Tibial artery (tissue), 4 donors: ENCODE measurements at regions not wholly inside any gene's neighbourhood (a gene's known extent, or its start where the extent isn't known, plus 50 kb on each side); places are given as distances from the start of the nearest gene placed in this dataset.

ENCODE experiments used
- DNase-seq, 2 donors: peaks; one replicate each; pipeline ENCODE4 v3.0.0-alpha.2; 2019
- H3K27ac ChIP-seq, 2 donors: fragments of 200-600 bp; sonication (generic) in 1 of 2; 1 replicate in 1 of 2; 2 replicates in 1 of 2; pipeline ENCODE4 v1.5.1; 2018 to 2019; ENCODE audit warnings: mild to moderate bottlenecking in 1 of 2
- H3K27me3 ChIP-seq, 2 donors: fragments of 200-600 bp; sonication (generic) in 1 of 2; one replicate each; pipeline versions ENCODE4 v1.5.1 to v1.6.0; 2016 to 2019
- H3K36me3 ChIP-seq, 3 donors: fragments of 200-600 bp; sonication (generic) in 2 of 3; one replicate each; pipeline ENCODE4 v1.5.1; 2016 to 2019; ENCODE audit warnings: mild to moderate bottlenecking in 2 of 3
- H3K4me1 ChIP-seq, 4 donors: fragments of 200-600 bp; sonication (generic) in 2 of 4; 1 replicate in 3 of 4; 2 replicates in 1 of 4; pipeline ENCODE4 v1.5.1; 2016 to 2019
- H3K4me3 ChIP-seq, 2 donors: fragments of 200-600 bp; sonication (generic) in 1 of 2; 1 replicate in 1 of 2; 2 replicates in 1 of 2; pipeline ENCODE4 v1.5.1; 2018 to 2019; ENCODE audit warnings: mild to moderate bottlenecking in 2 of 2
- H3K9me3 ChIP-seq, 3 donors: fragments of 200-600 bp; sonication (generic) in 1 of 3; one replicate each; pipeline ENCODE4 v1.5.1; 2016 to 2019
- CTCF ChIP-seq, 2 experiments: fragments of 200-600 bp in 1 of 2; fragments of 450-650 bp in 1 of 2; IDR thresholded peaks; one replicate each; pipeline ENCODE4 v1.5.1; 2017 to 2019; ENCODE audit warnings: antibody characterized with exemption in 2 of 2, mild to moderate bottlenecking in 1 of 2, moderate library complexity in 1 of 2
- intact Hi-C: fragments of 100-400 bp; cut with DNase I; formaldehyde crosslinking; loops from one replicate; pipeline ENCODE4 v1.15.0; 2023; ENCODE audit warnings: low total_unique reads

GRCh38 chr13:22200440-22200839, 529.6 kb downstream of the FGF9 start:
- no peak for TF ChIP-seq CTCF (IDR thresholded peaks at IDR 0.05)
- no peak for DNase-seq

DNA sequence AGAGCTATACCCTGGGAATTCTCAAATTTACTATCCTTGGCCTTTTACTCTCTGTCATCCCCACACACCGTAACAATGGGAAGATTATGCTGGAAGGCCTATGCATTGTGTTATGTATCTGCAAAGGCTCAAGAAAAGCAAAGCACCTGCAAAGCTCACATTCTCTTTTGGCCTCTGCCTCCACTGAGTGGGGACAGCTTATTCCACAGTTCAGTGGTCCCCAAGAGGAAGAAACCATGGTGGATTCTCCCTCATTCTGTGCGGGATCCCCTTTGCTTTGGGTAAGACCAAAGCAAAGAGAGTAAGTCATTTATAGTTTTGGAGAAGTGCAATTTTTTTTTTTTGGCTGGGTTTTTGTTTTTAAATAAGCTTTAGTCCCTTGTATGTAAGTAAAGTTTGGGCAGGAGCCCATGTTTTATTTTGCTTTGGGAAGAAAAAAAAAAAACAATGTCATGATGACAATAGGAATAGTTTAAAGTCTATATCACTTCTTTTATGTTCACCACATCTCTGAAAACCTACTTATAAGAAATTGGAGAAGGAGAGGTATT, 530.6 kb downstream of the FGF9 start:
- intact Hi-C loops = no loop called here
- H3K4me3 ChIP-seq = no peak overlapping the region
- TF ChIP-seq CTCF (IDR thresholded peaks at IDR 0.05) = no peak
- no peaks in the 10 kb centered on the region for H3K9me3 ChIP-seq
- DNase-seq = no peak
- no peaks in the 10 kb centered on the region for H3K27me3 ChIP-seq
- peaks cover 0 to 14% (median 6%) of the 10 kb centered on the region in 4 donors for H3K4me1 ChIP-seq
- no peak overlapping the region for H3K27ac ChIP-seq
- no peaks in the 10 kb centered on the region for H3K36me3 ChIP-seq

More at GRCh38 chr13:22200440-22200839, 529.6 kb downstream of the FGF9 start:
- Histone ChIP-seq H3K36me3 (no peaks in the 10 kb centered on the region), H3K9me3 (no peaks in the 10 kb centered on the region), H3K4me3 (no peak overlapping the region), H3K27ac (no peak overlapping the region), H3K4me1 (peaks cover 0 to 14% (median 6%) of the 10 kb centered on the region in 4 donors), H3K27me3 (no peaks in the 10 kb centered on the region)
- intact Hi-C loops = no loop called here

DNA sequence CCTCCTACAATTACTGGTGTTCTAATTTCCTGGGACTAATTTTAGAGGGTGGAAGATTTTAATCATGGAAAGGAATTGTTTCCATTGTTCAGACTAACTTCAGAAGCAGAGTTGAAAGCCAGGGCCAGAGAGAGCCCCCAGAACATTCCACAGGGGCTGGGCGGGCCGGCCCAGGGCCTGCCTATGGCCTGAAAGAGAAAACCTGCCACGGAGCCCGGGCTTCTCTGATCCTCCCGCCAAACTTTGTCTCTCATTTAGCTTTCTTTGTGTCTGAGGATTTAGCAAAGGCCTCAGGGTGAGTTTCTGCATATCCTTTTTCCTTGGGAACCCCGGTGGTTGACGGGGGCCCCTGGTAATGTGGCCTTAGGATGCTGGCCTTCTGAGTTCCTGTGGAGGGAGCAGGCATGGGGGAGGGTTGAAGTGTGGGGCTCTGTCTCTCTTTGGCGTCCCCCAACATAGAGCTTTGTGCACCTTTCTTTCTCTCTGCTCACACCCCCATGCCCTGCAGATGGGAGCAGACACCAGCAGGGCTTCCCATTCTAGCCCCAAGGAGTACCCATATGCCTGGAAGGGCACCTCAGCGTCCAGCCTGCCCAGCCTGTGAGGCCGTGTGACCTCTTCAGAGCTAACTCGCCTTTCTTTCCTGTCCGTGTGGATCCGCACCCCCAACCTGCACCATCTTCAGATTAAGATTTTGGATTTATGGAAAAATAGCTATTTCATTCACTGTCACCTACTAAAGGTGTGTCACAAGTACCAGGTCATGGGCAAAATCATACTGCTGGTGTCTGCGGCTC, 539.5 kb downstream of the FGF9 start:
- DNase-seq = no peak

GRCh38 chr13:22211876-22212275, 541.0 kb downstream of the FGF9 start:
- Histone ChIP-seq H3K4me1 (no peaks in the 10 kb centered on the region), H3K36me3 (no peaks in the 10 kb centered on the region), H3K4me3 (no peak overlapping the region), H3K27ac (no peak overlapping the region), H3K27me3 (no peaks in the 10 kb centered on the region), H3K9me3 (no peaks in the 10 kb centered on the region)
- DNase-seq = no peak
- intact Hi-C loops = no loop called here
- no peak for TF ChIP-seq CTCF (IDR thresholded peaks at IDR 0.05)

More for the DNA sequence above, 539.5 kb downstream of the FGF9 start:
- H3K4me3 ChIP-seq = no peak overlapping the region
- no peak for TF ChIP-seq CTCF (IDR thresholded peaks at IDR 0.05)
- no peaks in the 10 kb centered on the region for H3K27me3 ChIP-seq
- intact Hi-C loops = no loop called here
- H3K4me1 ChIP-seq = no peaks in the 10 kb centered on the region
- no peaks in the 10 kb centered on the region for H3K36me3 ChIP-seq
- no peak overlapping the region for H3K27ac ChIP-seq
- H3K9me3 ChIP-seq = no peaks in the 10 kb centered on the region

DNA sequence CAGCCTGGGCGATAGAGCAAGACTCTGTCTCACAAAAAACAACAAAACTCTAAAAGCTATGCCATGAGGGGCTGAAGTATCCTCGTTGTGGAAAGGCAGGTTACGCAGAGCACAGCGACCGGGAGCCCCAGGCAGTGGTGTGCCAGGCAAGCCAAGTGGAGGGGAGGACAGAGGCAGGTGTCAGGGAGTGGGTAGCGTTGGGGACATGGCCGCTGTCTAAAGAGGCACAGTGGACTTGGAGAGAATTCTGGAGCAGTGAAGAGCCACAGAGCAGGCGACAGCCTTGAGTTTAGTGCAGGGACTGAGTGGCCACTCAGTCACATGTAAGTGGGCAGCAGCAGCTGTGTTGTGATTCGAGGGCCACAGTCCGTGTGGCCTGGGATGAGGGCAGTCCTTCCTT, 541.7 kb downstream of the FGF9 start:
- H3K27me3 ChIP-seq = no peaks in the 10 kb centered on the region
- no peak overlapping the region for H3K27ac ChIP-seq
- no peak for DNase-seq
- H3K9me3 ChIP-seq = no peaks in the 10 kb centered on the region
- TF ChIP-seq CTCF (IDR thresholded peaks at IDR 0.05) = no peak
- intact Hi-C loops = no loop called here
- no peak overlapping the region for H3K4me3 ChIP-seq
- no peaks in the 10 kb centered on the region for H3K36me3 ChIP-seq
- no peaks in the 10 kb centered on the region for H3K4me1 ChIP-seq
